Esophagus (tissue), 2 donors: ENCODE measurements at regions not wholly inside any gene's neighbourhood (a gene's known extent, or its start where the extent isn't known, plus 50 kb on each side); places are given as distances from the start of the nearest gene placed in this dataset.

ENCODE experiments used
- H3K27ac ChIP-seq, 2 donors: one replicate each; pipeline ENCODE4 v1.5.1; 2013; ENCODE audit warnings: low read depth in 2 of 2, mild to moderate bottlenecking in 2 of 2, inconsistent platforms in 1 of 2, low read length in 1 of 2, moderate library complexity in 1 of 2
- H3K27me3 ChIP-seq, 2 donors: one replicate each; pipeline ENCODE4 v1.6.1; 2013; ENCODE audit warnings: low read length in 2 of 2, control low read depth in 1 of 2, mild to moderate bottlenecking in 1 of 2; ENCODE audit not compliant: insufficient read depth in 2 of 2, control insufficient read depth in 1 of 2
- H3K36me3 ChIP-seq, 2 donors: one replicate each; pipeline ENCODE4 v1.6.1; 2013; ENCODE audit warnings: low read length in 1 of 2; ENCODE audit not compliant: control insufficient read depth in 2 of 2, insufficient read depth in 2 of 2
- H3K4me1 ChIP-seq, 2 donors: one replicate each; pipeline ENCODE4 v1.6.1; 2013; ENCODE audit warnings: low read length in 1 of 2; ENCODE audit not compliant: control insufficient read depth in 2 of 2, insufficient read depth in 2 of 2
- H3K4me3 ChIP-seq, 2 donors: one replicate each; pipeline ENCODE4 v1.5.1; 2013; ENCODE audit warnings: low read length in 2 of 2, mild to moderate bottlenecking in 2 of 2, low read depth in 1 of 2, moderate library complexity in 1 of 2
- H3K9me3 ChIP-seq, 2 donors: one replicate each; pipeline ENCODE4 v1.6.1; 2013; ENCODE audit warnings: mild to moderate bottlenecking in 2 of 2, low read depth in 1 of 2, low read length in 1 of 2, moderate library complexity in 1 of 2; ENCODE audit not compliant: control insufficient read depth in 2 of 2, insufficient read depth in 1 of 2
- WGBS, 2 donors: extraction: QIAGEN DNeasy Blood & Tissue Kit; methylation state at CpG; one replicate each; pipeline ENCODE4 v1.1.7; 2013; 5-methylcytosine and 5-hydroxymethylcytosine counted together
- donor health status: healthy with polysubstance abuse.
- donor health status: Bipolar disorder and iron deficiency.

GRCh38 chr12:111155521-111155920 is 213.4 kb downstream of the PHETA1 start:
- Histone ChIP-seq H3K9me3 (no peaks in the 10 kb centered on the region), H3K27me3 (no peaks in the 10 kb centered on the region), H3K27ac (no peak overlapping the region), H3K4me1 (peaks cover 0 to under 1% of the 10 kb centered on the region in 2 donors), H3K4me3 (no peak overlapping the region), H3K36me3 (no peaks in the 10 kb centered on the region)
- WGBS, 2 donors, result 73 to 74% methylated on average over 8 of the region's 8 CpGs

- H3K4me3 ChIP-seq, result no peak overlapping the region
- H3K27ac ChIP-seq, result no peak overlapping the region
- H3K4me1 ChIP-seq, result peaks cover 0 to 2% of the 10 kb centered on the region in 2 donors
- no peaks in the 10 kb centered on the region for H3K27me3 ChIP-seq
- H3K36me3 ChIP-seq, result no peaks in the 10 kb centered on the region
- 82 to 83% methylated on average over 3 of the region's 3 CpGs for WGBS, 2 donors
- H3K9me3 ChIP-seq, result no peaks in the 10 kb centered on the region
Measured at GRCh38 chr12:111155020-111155419, 213.9 kb downstream of the PHETA1 start.

GRCh38 chr12:111154147-111154834 is 214.6 kb downstream of the PHETA1 start:
- H3K27me3 ChIP-seq, result no peaks in the 10 kb centered on the region
- H3K9me3 ChIP-seq, result no peaks in the 10 kb centered on the region
- peaks cover 0 to 2% of the 10 kb centered on the region in 2 donors for H3K4me1 ChIP-seq
- no peak overlapping the region for H3K4me3 ChIP-seq
- 59 to 61% methylated on average over 19 of the region's 19 CpGs for WGBS, 2 donors
- H3K27ac ChIP-seq, result no peak overlapping the region
- H3K36me3 ChIP-seq, result no peaks in the 10 kb centered on the region

- no peaks in the 10 kb centered on the region for H3K36me3 ChIP-seq
- no peaks in the 10 kb centered on the region for H3K27me3 ChIP-seq
- H3K27ac ChIP-seq, result no peak overlapping the region
- no peak overlapping the region for H3K4me3 ChIP-seq
- no peaks in the 10 kb centered on the region for H3K9me3 ChIP-seq
- H3K4me1 ChIP-seq, result peaks cover 0 to 2% of the 10 kb centered on the region in 2 donors
- WGBS, 2 donors, result 91 to 95% methylated on average over 10 of the region's 10 CpGs
Measured at GRCh38 chr12:111152561-111152960, 216.3 kb downstream of the PHETA1 start.

GRCh38 chr12:111150921-111151840 is 217.7 kb downstream of the PHETA1 start:
- no peaks in the 10 kb centered on the region for H3K36me3 ChIP-seq
- H3K9me3 ChIP-seq, result no peaks in the 10 kb centered on the region
- H3K27me3 ChIP-seq, result no peaks in the 10 kb centered on the region
- 75 to 76% methylated on average over 20 of the region's 20 CpGs for WGBS, 2 donors
- H3K4me3 ChIP-seq, result no peak overlapping the region
- peaks cover 0 to 2% of the 10 kb centered on the region in 2 donors for H3K4me1 ChIP-seq
- no peak overlapping the region for H3K27ac ChIP-seq

- Histone ChIP-seq H3K9me3 (no peaks in the 10 kb centered on the region), H3K27me3 (no peaks in the 10 kb centered on the region), H3K36me3 (no peaks in the 10 kb centered on the region), H3K27ac (no peak overlapping the region), H3K4me3 (no peak overlapping the region), H3K4me1 (peaks cover 0 to 2% of the 10 kb centered on the region in 2 donors)
- WGBS, 2 donors, result 10 to 18% methylated on average over 7 of the region's 7 CpGs
Measured at GRCh38 chr12:111150360-111150759, 218.5 kb downstream of the PHETA1 start.

- H3K4me1 ChIP-seq, result peaks cover 0 to 2% of the 10 kb centered on the region in 2 donors
- H3K36me3 ChIP-seq, result no peaks in the 10 kb centered on the region
- H3K4me3 ChIP-seq, result no peak overlapping the region
- 77 to 83% methylated on average over 4 of the region's 4 CpGs for WGBS, 2 donors
- H3K27ac ChIP-seq, result no peak overlapping the region
- H3K9me3 ChIP-seq, result no peaks in the 10 kb centered on the region
- no peaks in the 10 kb centered on the region for H3K27me3 ChIP-seq
Measured at GRCh38 chr12:111149299-111149698, 219.6 kb downstream of the PHETA1 start.

- no peaks in the 10 kb centered on the region for H3K36me3 ChIP-seq
- H3K4me3 ChIP-seq, result no peak overlapping the region
- H3K27me3 ChIP-seq, result no peaks in the 10 kb centered on the region
- no peak overlapping the region for H3K27ac ChIP-seq
- WGBS, 2 donors, result 91 to 96% methylated on average over 6 of the region's 6 CpGs
- H3K4me1 ChIP-seq, result peaks cover 0 to 2% of the 10 kb centered on the region in 2 donors
- H3K9me3 ChIP-seq, result no peaks in the 10 kb centered on the region
Measured at GRCh38 chr12:111148005-111148404, 220.9 kb downstream of the PHETA1 start.

- Histone ChIP-seq H3K4me3 (no peak overlapping the region), H3K9me3 (no peaks in the 10 kb centered on the region), H3K4me1 (no peaks in the 10 kb centered on the region), H3K27ac (no peak overlapping the region), H3K27me3 (no peaks in the 10 kb centered on the region), H3K36me3 (no peaks in the 10 kb centered on the region)
- 26 to 32% methylated on average over 11 of the region's 11 CpGs for WGBS, 2 donors
Measured at GRCh38 chr12:111143271-111143670, 222.9 kb upstream of the MYL2 start.
